Skin of body (tissue), 1 donor: ENCODE measurements at regions not wholly inside any gene's neighbourhood (a gene's known extent, or its start where the extent isn't known, plus 50 kb on each side); places are given as distances from the start of the nearest gene placed in this dataset.

Experiments
- DNase-seq: peaks from one replicate; lab custom pipeline; 2025; lab: John Stamatoyannopoulos, UW

- DNase-seq = peak; percentile 33
Measured at GRCh38 chr5:53326424-53327153, 153.8 kb upstream of the FST start.

DNA sequence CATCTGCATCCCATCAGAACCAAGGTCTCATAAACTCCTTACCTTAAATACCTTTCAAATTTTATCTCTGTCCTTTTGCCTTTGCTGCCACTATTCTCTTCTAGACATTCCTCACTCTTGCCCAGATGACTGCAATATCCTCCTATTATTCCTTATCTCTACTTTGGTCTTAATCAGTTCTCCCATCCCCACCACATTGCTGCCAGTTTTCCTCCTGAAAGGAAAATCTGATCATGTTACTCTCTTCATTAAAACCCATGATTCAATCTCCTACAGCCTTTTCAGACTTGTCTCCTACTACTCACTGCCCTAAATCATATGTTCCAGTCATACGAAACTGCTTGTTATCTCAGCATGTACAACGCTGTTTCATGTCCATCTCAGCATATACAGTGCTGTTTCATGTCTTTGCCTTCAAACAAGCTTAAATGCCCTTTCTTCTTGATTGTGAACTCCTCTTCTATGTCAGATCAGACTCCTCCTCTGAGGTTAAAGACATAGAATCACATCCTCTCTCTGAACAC is 152.6 kb upstream of the FST start:
- no peak for DNase-seq

- no peak for DNase-seq
Measured at GRCh38 chr5:53330491-53330890, 149.9 kb upstream of the FST start.

GRCh38 chr5:53331463-53331862 is 149.0 kb upstream of the FST start:
- no peak for DNase-seq

DNA sequence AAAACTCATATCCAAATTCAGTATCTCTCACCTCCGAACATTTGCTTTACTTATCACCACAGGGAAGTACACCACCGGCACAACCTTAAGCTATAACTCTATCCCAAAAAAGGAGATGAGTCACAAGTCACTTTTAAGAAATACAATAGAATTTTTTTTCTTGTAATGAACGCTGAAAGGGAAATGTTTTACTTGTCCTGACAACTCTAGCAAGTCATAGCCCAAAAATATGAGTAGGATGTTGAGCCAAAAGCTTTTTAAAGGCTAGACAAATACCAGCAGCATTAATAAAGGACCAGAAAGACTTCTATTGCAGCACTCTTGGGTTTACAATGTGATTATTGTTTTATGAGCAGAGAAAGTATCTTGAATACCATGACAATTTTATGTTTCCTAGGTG is 147.3 kb upstream of the FST start:
- no peak for DNase-seq

DNA sequence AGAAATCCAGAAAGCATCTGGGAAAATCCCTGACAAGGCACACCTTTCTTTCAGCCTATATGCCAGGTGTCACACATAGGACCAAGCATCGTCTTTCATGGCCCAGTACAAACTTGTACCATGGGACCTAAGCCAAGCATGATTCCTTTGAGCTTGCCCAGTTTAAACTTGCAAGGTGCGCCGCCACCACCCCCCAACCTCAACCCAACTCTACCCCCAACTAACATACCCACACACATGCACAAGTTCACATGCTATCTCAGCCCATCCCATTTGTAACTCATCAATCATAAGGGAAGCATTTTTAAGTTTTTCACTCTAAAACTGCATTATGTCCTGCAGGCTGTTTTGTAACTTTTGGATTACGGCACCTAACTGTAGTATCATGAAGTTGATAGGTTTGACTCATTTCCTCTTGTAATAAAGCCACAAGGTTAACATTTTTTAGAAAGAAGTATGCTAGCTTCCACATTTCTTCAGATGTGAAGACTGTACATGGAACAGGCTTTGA is 145.9 kb upstream of the FST start:
- no peak for DNase-seq

GRCh38 chr5:53335115-53335514 is 145.3 kb upstream of the FST start:
- DNase-seq = no peak

- no peak for DNase-seq
Measured at GRCh38 chr5:53337827-53338226, 142.6 kb upstream of the FST start.

DNA sequence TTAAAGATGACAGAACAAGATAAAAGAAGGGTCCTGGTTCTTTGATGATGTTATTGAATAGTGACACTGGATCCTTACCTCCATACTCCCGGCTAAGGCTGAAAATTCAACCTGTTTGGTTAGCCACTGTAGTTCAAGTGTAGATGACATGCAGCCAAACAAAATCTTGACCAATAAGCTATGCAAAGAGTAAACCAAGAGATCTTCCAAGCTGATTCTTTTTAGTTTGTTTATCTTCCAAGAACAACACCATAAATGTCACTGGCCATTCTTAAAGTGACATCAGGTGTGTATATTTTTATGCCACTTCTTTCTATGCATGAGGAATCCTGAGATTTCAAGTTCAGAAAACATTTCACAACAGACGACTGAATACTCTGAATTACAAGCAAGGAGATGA is 141.5 kb upstream of the FST start:
- DNase-seq = no peak

DNA sequence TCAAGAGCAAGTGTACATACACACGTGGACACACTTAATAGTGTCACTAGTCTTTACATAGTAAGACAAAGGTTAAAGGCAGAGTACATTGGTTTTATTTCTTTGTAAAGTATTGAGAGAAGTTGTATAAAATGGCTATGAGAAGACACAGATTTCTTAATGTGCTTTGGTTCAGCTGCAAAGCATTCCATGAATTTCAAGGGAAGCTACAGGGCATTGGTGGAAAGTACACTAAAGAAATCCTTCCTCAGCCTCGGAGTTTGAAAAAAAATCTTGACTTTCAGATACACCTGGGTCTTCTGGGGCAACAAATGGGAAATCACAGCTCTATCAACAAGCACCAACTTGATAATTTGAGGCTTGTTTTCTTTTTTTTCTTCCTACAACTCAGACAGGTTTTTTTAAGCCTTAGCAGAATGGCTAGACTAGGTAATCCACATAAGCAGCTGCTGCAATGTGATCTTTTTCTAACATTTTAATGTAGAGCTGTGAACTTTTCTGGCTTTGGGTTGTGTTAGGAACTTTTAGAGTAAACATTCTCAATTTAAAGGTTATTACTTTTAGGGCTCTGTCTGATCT is 140.4 kb upstream of the FST start:
- DNase-seq = no peak

- DNase-seq = no peak
Measured at GRCh38 chr5:53340956-53341750, 139.3 kb upstream of the FST start.

DNA sequence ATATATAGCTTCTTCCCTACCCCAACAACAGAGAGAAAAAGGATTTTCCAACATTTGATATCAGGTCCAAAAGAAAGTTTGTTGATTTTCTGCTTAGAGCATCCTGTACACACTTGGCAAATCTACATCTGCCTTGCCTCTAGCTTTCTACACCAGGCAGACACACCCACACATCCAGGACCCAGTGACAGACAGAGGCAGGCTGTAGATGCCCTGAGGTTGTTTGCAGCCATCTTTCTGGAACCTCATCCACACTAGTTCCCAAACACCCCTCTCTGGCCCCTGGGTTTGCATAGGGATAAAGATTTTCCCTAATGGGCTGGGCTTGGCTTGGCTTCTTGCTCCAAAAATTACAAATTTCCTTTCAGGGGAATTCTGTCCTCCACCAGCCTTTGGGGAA is 138.2 kb upstream of the FST start:
- no peak for DNase-seq

DNA sequence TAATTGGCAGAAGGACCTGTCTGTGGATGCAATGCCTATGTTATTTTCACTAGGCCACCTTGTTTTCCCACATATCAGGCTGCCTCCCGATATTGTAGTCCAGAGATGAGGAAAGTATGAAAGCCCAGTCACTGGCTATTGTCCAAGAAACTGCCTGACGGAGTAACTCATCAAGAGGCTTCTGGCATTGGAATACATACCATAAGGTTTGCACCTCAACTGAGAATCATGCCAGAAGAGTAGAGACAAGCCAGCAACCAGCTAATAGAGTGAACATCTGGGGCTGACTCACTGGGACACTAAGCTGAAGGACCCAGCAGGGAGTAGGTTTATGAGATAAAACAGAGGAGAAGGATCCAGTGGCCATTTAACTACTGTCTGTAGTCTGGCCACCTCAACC is 137.2 kb upstream of the FST start:
- DNase-seq = no peak

DNA sequence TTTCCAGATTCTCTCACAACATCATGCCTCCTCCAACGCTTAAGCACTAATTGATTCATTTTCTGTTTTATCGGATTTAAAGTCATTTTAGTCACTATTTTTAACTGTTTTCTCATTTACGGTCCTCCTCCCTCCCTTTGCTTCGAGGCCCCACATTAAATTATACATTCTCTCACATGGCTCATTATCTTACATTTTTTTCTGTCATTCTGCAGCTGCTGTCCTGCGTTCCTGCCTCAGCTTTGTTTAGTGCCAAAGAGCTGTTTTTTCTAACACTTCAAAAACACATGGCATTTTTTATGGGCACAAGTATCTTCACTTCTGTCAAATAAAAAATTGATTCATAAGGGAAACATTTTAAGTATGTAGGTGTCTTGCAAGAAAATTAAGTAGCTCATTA is 130.1 kb upstream of the FST start:
- DNase-seq = no peak

DNA sequence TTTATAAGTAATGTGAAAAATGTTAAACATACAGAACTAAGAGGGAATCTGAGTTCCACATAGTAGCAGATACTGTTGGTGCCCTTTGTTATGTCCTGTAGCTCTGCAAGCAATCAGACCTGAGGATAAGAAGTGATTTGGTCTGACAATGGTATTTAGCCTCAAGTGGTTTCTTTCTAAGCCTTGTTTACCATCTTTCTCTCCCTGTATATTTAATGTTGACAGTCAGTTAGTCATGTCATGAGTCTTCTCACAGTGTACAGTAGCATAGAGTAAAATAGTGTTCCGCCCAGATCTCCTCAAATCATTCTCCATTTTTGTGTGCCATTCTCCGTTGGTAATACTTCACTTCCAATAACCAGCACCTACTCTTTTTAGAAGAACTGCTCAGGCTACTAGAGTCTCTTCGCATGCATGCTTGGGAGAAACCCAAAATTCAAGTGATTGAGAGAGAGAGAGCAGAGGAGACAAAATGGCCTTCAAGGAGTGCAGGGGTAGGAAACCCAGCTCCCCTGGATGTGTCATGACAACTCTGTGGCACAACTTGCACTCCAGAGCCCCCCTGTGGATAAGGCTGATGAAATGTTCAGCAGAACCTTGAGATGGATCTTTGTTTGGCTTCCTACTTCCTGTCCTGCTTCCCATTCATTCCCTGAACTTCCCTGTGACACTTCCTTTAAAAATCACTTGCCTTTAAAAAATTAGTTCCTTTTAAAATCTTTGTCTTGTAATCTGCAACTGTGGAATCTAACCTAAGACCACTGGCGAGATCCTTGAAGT is 129.2 kb upstream of the FST start:
- DNase-seq = no peak

- no peak for DNase-seq
Measured at GRCh38 chr5:53355316-53355715, 125.1 kb upstream of the FST start.

- DNase-seq = no peak
Measured at GRCh38 chr5:53355931-53356330, 124.5 kb upstream of the FST start.

DNA sequence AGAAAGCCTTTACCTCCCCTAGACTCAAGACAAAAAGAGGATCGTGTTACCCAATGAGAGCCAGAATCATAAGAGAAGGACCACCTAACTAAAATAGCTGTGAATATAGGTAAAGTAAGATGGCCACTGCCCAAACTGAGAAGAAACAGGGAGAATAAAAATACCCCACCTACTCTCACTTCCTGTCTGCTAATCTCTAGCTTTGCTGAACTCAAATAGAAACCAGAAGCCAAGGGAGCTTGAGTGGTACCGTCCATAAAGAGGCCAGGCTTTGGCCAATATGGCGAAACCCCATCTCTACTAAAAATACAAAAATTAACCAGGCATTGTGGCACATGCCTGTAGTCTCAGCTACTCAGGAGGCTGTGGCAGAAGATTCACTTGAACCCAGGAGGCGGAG is 123.0 kb upstream of the FST start:
- no peak for DNase-seq

- DNase-seq = no peak
Measured at GRCh38 chr5:53358794-53359193, 121.6 kb upstream of the FST start.

DNA sequence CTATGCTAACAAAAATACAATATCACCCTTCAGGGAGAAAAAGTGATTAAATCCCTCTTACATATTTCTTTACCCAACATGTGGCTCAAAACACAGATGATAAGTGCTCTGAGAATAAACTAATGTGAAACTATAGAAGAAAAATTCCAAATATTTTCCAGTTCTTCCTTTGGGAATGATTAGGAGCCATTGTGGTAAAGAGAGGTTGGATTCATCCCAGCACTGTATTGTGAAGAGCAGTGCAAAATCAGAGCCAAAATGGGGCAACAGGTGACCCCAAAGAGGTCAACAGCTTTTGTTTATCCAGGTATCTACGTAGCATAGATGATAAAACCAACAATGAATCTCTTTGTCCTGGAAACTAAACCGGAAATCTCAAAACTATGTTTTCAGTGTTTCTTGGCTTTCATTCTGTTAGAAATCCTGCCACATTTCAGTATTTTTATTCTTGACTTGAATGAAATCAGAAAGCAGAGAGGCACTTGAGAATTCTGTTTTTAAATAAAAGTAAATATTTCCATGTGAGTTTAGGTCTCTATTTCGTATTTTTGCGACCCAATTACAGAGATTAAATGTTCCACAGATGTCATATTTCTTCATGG is 120.4 kb upstream of the FST start:
- DNase-seq = no peak

- no peak for DNase-seq
Measured at GRCh38 chr5:53360811-53361210, 119.6 kb upstream of the FST start.
